ENCODE measurements at regions not wholly inside any gene's neighbourhood (a gene's known extent, or its start where the extent isn't known, plus 50 kb on each side); places are given as distances from the start of the nearest gene placed in this dataset.

DNA sequence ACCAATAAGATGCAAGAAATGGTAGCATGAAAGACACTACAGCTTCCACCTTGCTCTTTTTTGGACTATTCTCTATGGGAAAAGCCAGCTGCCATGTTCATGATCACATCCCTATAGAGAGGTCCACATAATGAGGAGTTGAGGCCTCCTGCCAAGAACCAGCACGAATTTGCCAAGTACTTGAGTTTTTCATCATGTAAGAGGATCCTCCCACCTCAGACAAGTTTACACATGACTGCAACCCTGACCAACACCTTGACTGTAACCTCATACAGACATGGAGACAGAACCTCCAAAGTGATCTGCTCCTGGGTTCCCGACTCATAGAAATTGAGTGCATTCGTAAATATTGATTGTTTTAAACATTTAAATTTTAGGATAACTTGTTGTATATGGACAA, 135.2 kb upstream of the TSPAN5 start:
- H3K36me3 ChIP-seq (ENCODE audit: insufficient read depth, low read length): no peaks in the 10 kb centered on the region
- peaks cover 18% of the 10 kb centered on the region for H3K4me1 ChIP-seq (ENCODE audit: insufficient read depth, low read length)
- H3K4me3 ChIP-seq (ENCODE audit: low read length): no peak overlapping the region
- H3K9ac ChIP-seq (ENCODE audit: low read depth, low read length): no peak overlapping the region
- H3K27ac ChIP-seq (ENCODE audit: low read depth, low read length): no peak overlapping the region
- 89% methylated on average over 2 of the region's 3 CpGs for WGBS
- H3K27me3 ChIP-seq (ENCODE audit: insufficient read depth, low read length): no peaks in the 10 kb centered on the region
- no peaks in the 10 kb centered on the region for H3K9me3 ChIP-seq (ENCODE audit: insufficient read depth, low read depth, low read length)

- Histone ChIP-seq H3K27ac (ENCODE audit: low read depth, low read length) (no peak overlapping the region), H3K9me3 (ENCODE audit: insufficient read depth, low read depth, low read length) (no peaks in the 10 kb centered on the region), H3K4me1 (ENCODE audit: insufficient read depth, low read length) (no peaks in the 10 kb centered on the region), H3K36me3 (ENCODE audit: insufficient read depth, low read length) (no peaks in the 10 kb centered on the region), H3K4me3 (ENCODE audit: low read length) (no peak overlapping the region), H3K27me3 (ENCODE audit: insufficient read depth, low read length) (no peaks in the 10 kb centered on the region), H3K9ac (ENCODE audit: low read depth, low read length) (no peak overlapping the region)
- WGBS: 97% methylated on average over 6 of the region's 6 CpGs
Measured at GRCh38 chr4:98786866-98787265, 128.5 kb upstream of the TSPAN5 start.

DNA sequence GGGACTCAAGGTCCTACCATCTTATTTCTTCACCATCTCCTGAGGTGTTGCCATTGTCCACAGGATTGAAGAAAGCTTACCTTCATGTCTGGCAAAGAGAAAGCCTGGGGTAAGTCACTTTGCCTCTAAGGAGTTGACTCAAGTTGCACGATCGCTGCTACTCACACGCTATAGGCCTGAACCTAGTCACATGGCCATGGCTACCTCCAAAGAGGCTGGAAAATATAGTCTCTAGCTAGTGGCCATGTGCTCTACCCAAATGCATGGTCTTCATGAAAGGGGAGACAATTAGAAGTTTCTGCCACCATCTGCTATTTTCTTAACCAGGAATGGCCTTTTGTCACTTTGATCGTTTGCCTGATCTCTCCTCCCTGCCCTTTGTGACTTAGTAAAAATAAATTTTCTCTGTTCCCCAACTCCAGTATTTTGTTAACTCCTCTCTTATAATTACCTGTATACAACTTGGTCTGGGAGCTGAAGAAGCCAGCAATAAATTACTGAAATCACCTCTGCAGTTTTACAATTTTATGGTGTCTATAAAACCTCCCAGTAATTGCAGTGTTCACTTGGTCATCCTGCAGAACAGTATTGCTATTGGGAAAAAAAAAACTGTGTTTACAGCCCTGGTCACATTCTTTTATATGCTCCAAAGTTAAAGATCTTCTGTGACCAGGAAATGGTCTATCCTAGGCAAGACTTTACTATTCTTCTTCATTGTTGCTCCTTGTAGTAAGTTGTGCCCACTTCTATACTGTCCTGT, 126.7 kb upstream of the TSPAN5 start:
- Histone ChIP-seq H3K4me1 (ENCODE audit: insufficient read depth, low read length) (no peaks in the 10 kb centered on the region), H3K4me3 (ENCODE audit: low read length) (no peak overlapping the region), H3K9ac (ENCODE audit: low read depth, low read length) (no peak overlapping the region), H3K9me3 (ENCODE audit: insufficient read depth, low read depth, low read length) (no peaks in the 10 kb centered on the region), H3K36me3 (ENCODE audit: insufficient read depth, low read length) (no peaks in the 10 kb centered on the region), H3K27ac (ENCODE audit: low read depth, low read length) (no peak overlapping the region), H3K27me3 (ENCODE audit: insufficient read depth, low read length) (no peaks in the 10 kb centered on the region)
- 99% methylated on average over 4 of the region's 4 CpGs for WGBS

DNA sequence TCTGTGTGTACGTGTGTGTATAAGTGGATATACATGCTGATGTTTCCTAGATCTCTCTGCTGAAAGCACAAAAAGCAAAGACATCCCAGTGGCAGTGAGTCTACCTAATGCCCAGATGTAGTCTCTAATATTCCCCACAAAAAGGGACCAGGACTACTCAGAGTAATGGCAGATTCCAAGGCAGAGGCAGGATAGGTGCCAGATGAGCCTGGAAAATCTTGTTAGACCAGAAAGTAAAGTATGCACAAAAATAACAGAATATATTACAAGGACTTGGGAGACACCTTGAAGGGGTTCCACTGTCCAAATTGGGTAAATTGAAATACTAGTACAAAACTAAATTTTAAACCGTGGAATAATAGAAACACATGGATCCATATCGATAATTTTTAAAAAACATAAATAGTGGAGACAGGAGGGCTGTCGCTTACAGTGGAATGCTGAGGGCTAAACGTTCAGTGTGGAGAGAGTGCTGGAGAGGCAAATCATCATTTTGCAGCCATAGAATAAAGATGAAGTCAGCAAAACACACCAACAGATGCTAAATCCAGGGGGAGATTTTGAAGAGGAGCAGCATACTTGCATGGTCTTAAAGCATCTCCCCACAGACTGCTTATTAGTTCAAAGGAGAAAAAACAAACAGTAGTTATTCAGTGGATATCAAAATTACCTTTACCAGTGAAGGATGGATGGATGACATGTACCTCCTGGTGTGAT, 123.4 kb upstream of the TSPAN5 start:
- WGBS: 89% methylated on average over 5 of the region's 5 CpGs
- no peaks in the 10 kb centered on the region for H3K9me3 ChIP-seq (ENCODE audit: insufficient read depth, low read depth, low read length)
- H3K4me1 ChIP-seq (ENCODE audit: insufficient read depth, low read length): no peaks in the 10 kb centered on the region
- H3K27me3 ChIP-seq (ENCODE audit: insufficient read depth, low read length): no peaks in the 10 kb centered on the region
- H3K36me3 ChIP-seq (ENCODE audit: insufficient read depth, low read length): no peaks in the 10 kb centered on the region
- H3K9ac ChIP-seq (ENCODE audit: low read depth, low read length): no peak overlapping the region
- H3K27ac ChIP-seq (ENCODE audit: low read depth, low read length): no peak overlapping the region
- H3K4me3 ChIP-seq (ENCODE audit: low read length): no peak overlapping the region

DNA sequence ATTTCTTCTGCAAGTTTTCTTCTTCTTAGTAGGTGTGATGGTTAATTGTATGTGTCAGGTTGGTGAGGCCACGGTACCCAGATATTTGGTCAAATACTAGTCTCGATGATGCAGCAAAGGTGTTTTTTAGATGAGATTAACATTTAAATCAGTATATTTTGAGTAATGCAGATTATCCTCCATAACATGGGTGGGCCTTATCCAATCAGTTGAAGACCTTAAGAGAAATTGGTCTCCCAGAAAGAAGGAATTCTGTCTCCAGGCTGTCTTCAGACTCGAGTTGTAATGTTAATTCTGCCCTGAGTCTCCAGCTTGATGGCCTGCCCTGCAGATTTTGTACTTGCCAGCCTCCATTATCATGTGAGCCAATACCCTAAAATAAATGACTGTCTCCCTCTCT, 122.5 kb upstream of the TSPAN5 start:
- Histone ChIP-seq H3K9me3 (ENCODE audit: insufficient read depth, low read depth, low read length) (no peaks in the 10 kb centered on the region), H3K9ac (ENCODE audit: low read depth, low read length) (no peak overlapping the region), H3K4me3 (ENCODE audit: low read length) (no peak overlapping the region), H3K4me1 (ENCODE audit: insufficient read depth, low read length) (no peaks in the 10 kb centered on the region), H3K27me3 (ENCODE audit: insufficient read depth, low read length) (no peaks in the 10 kb centered on the region), H3K36me3 (ENCODE audit: insufficient read depth, low read length) (no peaks in the 10 kb centered on the region), H3K27ac (ENCODE audit: low read depth, low read length) (no peak overlapping the region)
- 77% methylated on average over 3 of the region's 3 CpGs for WGBS

DNA sequence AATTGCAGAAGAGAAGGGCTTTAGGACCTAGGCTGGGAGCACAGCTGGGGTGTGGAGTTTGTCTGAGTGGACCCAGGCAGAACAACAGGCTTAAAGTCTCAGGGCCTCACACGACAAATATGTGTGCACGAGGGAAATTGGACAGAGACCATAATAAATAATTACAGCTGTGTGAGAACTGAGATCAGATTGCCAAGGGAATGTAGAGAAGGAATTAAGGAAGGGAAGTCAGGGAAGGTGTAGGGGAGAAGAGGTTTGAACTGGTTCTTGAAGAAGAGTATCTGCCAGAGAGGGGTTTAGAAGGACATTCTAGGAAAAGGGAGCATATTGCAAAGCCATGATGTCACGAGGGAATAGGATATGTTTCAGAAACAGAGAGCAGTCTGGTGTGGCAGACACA, 120.7 kb upstream of the TSPAN5 start:
- no peaks in the 10 kb centered on the region for H3K4me1 ChIP-seq (ENCODE audit: insufficient read depth, low read length)
- WGBS: 92% methylated on average over 3 of the region's 3 CpGs

DNA sequence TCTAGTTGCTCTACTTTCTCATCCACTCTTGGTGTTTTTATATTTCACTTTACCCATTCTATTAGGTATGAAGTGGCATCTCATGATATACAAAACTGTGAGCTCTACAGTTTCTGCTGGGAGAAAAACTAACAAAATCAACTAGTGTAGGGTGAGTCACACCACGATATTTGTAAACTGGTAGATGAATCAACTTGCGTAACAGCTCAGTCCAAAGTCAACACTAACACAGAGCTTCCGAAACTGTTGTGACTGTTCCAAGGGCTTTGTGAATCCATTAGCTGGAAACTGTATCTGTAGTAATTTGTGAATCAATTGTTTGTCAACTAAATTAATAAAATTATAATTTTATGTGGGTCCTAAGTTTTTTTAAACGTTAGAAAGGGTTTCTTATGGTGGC, 119.8 kb upstream of the TSPAN5 start:
- WGBS: 94% methylated on average over 4 of the region's 4 CpGs
- no peaks in the 10 kb centered on the region for H3K9me3 ChIP-seq (ENCODE audit: insufficient read depth, low read depth, low read length)
- H3K4me3 ChIP-seq (ENCODE audit: low read length): no peak overlapping the region
- no peaks in the 10 kb centered on the region for H3K27me3 ChIP-seq (ENCODE audit: insufficient read depth, low read length)
- no peaks in the 10 kb centered on the region for H3K36me3 ChIP-seq (ENCODE audit: insufficient read depth, low read length)
- H3K27ac ChIP-seq (ENCODE audit: low read depth, low read length): no peak overlapping the region
- H3K4me1 ChIP-seq (ENCODE audit: insufficient read depth, low read length): no peaks in the 10 kb centered on the region
- no peak overlapping the region for H3K9ac ChIP-seq (ENCODE audit: low read depth, low read length)

More for the DNA sequence above, 120.7 kb upstream of the TSPAN5 start:
- no peaks in the 10 kb centered on the region for H3K27me3 ChIP-seq (ENCODE audit: insufficient read depth, low read length)
- H3K9me3 ChIP-seq (ENCODE audit: insufficient read depth, low read depth, low read length): no peaks in the 10 kb centered on the region
- H3K4me3 ChIP-seq (ENCODE audit: low read length): no peak overlapping the region
- H3K36me3 ChIP-seq (ENCODE audit: insufficient read depth, low read length): no peaks in the 10 kb centered on the region
- no peak overlapping the region for H3K27ac ChIP-seq (ENCODE audit: low read depth, low read length)
- H3K9ac ChIP-seq (ENCODE audit: low read depth, low read length): no peak overlapping the region

DNA sequence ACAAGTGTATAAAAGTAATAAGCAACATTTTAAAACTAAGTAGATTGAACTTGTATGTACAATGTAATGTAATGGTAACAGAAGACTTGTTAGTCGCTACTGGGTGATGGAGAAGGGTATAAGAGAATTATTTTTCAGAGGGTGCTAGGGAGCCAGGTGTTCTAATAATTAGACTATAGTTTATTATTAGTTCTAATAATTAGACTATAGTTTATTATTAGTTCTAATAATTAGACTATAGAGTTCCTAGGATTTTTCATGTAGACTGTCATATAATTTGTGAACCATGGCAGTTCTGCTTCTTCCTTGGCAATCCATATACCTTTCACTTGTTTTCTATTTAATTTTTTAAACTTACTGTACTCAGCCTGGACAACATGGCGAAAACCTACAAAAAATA, 117.3 kb upstream of the TSPAN5 start:
- Histone ChIP-seq H3K27me3 (ENCODE audit: insufficient read depth, low read length) (no peaks in the 10 kb centered on the region), H3K4me1 (ENCODE audit: insufficient read depth, low read length) (peaks cover 4% of the 10 kb centered on the region; the same call in 1 of the 2 replicates), H3K27ac (ENCODE audit: low read depth, low read length) (no peak overlapping the region), H3K9me3 (ENCODE audit: insufficient read depth, low read depth, low read length) (no peaks in the 10 kb centered on the region), H3K4me3 (ENCODE audit: low read length) (no peak overlapping the region), H3K36me3 (ENCODE audit: insufficient read depth, low read length) (no peaks in the 10 kb centered on the region), H3K9ac (ENCODE audit: low read depth, low read length) (no peak overlapping the region)
- WGBS: 95% methylated on average over 2 of the region's 2 CpGs

DNA sequence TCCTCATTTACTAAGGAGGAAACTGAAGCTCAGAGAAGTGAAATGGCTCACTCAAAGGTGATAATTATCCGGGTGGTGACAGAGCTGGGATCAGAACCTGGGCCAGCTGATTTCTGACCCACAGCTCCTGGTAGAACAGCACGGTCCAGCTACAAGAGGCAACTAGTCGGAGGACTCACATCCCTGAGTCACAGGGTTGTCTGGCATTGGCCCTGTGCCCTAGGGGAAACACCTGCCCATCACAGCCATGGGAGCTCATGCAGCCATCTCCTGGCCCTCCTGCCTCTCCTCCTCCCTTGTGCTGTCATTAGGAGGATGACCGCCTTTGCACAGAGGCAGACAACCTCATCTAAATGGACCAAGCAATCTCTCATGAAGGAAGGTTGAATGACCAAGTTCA, 115.2 kb upstream of the TSPAN5 start:
- no peak overlapping the region for H3K9ac ChIP-seq (ENCODE audit: low read depth, low read length)
- H3K4me3 ChIP-seq (ENCODE audit: low read length): no peak overlapping the region
- no peaks in the 10 kb centered on the region for H3K27me3 ChIP-seq (ENCODE audit: insufficient read depth, low read length)
- WGBS: 96% methylated on average over 4 of the region's 4 CpGs
- H3K27ac ChIP-seq (ENCODE audit: low read depth, low read length): no peak overlapping the region
- no peaks in the 10 kb centered on the region for H3K36me3 ChIP-seq (ENCODE audit: insufficient read depth, low read length)
- H3K4me1 ChIP-seq (ENCODE audit: insufficient read depth, low read length): peaks cover 4% of the 10 kb centered on the region; the same call in 1 of the 2 replicates
- no peaks in the 10 kb centered on the region for H3K9me3 ChIP-seq (ENCODE audit: insufficient read depth, low read depth, low read length)

DNA sequence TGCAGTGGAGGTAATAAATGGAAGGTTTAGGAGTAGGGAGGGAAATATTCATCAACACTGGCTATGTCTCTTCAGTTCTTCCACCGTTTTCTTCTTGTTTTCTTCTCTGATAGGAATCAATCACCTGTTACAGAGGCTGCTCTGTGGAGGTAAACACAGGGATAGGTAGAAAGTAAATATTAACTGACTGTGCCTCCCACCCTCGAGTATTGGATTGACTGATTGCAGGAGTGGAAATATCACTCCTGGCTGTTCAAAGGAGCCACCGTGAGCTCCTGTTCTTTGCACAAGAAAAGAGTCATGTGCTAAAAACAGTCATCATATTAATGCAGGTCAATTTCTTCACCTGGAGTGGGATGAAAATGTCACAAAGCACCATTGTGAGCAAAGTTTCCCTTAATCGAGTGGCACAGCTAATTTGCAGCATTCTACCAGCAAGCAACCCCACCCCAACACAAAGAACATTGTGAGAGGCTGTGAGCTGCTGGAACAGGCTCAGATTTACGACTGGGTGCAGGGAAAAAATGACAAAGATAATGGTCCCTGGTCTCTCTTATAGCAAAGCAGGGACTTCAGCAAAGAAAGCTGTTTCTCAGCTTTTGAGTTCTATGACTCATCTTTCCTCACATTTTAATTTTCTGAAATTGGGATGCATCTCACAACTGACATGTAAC, 113.7 kb upstream of the TSPAN5 start:
- Histone ChIP-seq H3K27ac (ENCODE audit: low read depth, low read length) (no peak overlapping the region), H3K36me3 (ENCODE audit: insufficient read depth, low read length) (no peaks in the 10 kb centered on the region), H3K9me3 (ENCODE audit: insufficient read depth, low read depth, low read length) (no peaks in the 10 kb centered on the region), H3K27me3 (ENCODE audit: insufficient read depth, low read length) (no peaks in the 10 kb centered on the region), H3K4me1 (ENCODE audit: insufficient read depth, low read length) (peaks cover 4% of the 10 kb centered on the region; the same call in 1 of the 2 replicates), H3K9ac (ENCODE audit: low read depth, low read length) (no peak overlapping the region), H3K4me3 (ENCODE audit: low read length) (no peak overlapping the region)
- 91% methylated on average over 4 of the region's 5 CpGs for WGBS

DNA sequence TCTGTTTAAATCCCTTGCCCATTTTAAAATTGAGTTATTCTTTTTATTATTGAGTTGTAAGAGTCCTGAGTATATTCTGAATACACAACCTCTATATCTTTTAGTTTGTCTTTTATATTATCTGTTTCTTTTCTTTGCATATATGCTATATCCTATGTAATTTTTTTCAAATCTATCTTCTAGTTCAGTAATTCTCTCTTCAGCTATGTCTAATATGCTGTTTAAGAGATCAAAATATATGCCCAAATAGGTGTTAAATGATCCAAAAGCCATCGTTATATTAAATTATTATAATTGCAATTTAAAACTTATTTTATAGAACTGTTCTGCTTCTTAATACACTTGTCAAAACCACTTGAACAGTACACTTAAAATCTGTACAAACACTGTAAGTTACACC, 107.4 kb upstream of the TSPAN5 start:
- WGBS: no CpG with 5 or more reads among the region's 1 CpG

More for the DNA sequence above, 107.4 kb upstream of the TSPAN5 start:
- no peak overlapping the region for H3K4me3 ChIP-seq (ENCODE audit: low read length)
- no peak overlapping the region for H3K27ac ChIP-seq (ENCODE audit: low read depth, low read length)
- no peaks in the 10 kb centered on the region for H3K36me3 ChIP-seq (ENCODE audit: insufficient read depth, low read length)
- H3K9me3 ChIP-seq (ENCODE audit: insufficient read depth, low read depth, low read length): peaks cover 17% of the 10 kb centered on the region; the same call in 1 of the 2 replicates
- H3K4me1 ChIP-seq (ENCODE audit: insufficient read depth, low read length): no peaks in the 10 kb centered on the region
- no peak overlapping the region for H3K9ac ChIP-seq (ENCODE audit: low read depth, low read length)
- no peaks in the 10 kb centered on the region for H3K27me3 ChIP-seq (ENCODE audit: insufficient read depth, low read length)

Data from HUES64 (cell line).